NCI-H128 (cell line): ENCODE measurements at regions not wholly inside any gene's neighbourhood (a gene's known extent, or its start where the extent isn't known, plus 50 kb on each side); places are given as distances from the start of the nearest gene placed in this dataset.
"Not testable (repeated sequence)": the region's sequence is repeated elsewhere in the genome, so short reads cannot be mapped to it uniquely, and the experiment has no call there.

Experiments
- DNase-seq: peaks from one replicate; lab custom pipeline; 2025; ENCODE audit not compliant: unreplicated experiment; lab: John Stamatoyannopoulos, UW

GRCh38 chr7:17554341-17555015 lies 256.0 kb downstream of the AHR start:
- no peak for DNase-seq

GRCh38 chr7:17556247-17556956 lies 257.9 kb downstream of the AHR start:
- no peak for DNase-seq

- DNase-seq: no peak
Measured at GRCh38 chr7:17557251-17557671, 258.8 kb downstream of the AHR start.

GRCh38 chr7:17558135-17558534 lies 259.7 kb downstream of the AHR start:
- DNase-seq: no peak

- no peak for DNase-seq
Measured at GRCh38 chr7:17558558-17559332, 260.3 kb downstream of the AHR start.

- DNase-seq: no peak
Measured at GRCh38 chr7:17559388-17559787, 260.9 kb downstream of the AHR start.

GRCh38 chr7:17560516-17560915 lies 262.1 kb downstream of the AHR start:
- DNase-seq: no peak

- DNase-seq: no peak
Measured at GRCh38 chr7:17560966-17561365, 262.5 kb downstream of the AHR start.

- DNase-seq: no peak
Measured at GRCh38 chr7:17564678-17565212, 266.3 kb downstream of the AHR start.

GRCh38 chr7:17580141-17580540 lies 281.7 kb downstream of the AHR start:
- DNase-seq: no peak

GRCh38 chr7:17580856-17581255 lies 282.4 kb downstream of the AHR start:
- DNase-seq: no peak

- no peak for DNase-seq
Measured at GRCh38 chr7:17581301-17581700, 282.8 kb downstream of the AHR start.

- not testable (repeated sequence) for DNase-seq
Measured at GRCh38 chr7:17582696-17583095, 284.2 kb downstream of the AHR start.

- no peak for DNase-seq
Measured at GRCh38 chr7:17583786-17584185, 285.3 kb downstream of the AHR start.

- DNase-seq: no peak
Measured at GRCh38 chr7:17584822-17585221, 286.4 kb downstream of the AHR start.

GRCh38 chr7:17586711-17587110 lies 288.3 kb downstream of the AHR start:
- DNase-seq: no peak

GRCh38 chr7:17588730-17589129 lies 290.3 kb downstream of the AHR start:
- DNase-seq: no peak

- DNase-seq: no peak
Measured at GRCh38 chr7:17589671-17590070, 291.2 kb downstream of the AHR start.

- DNase-seq: no peak
Measured at GRCh38 chr7:17590221-17590620, 291.8 kb downstream of the AHR start.

GRCh38 chr7:17593819-17594419 lies 295.5 kb downstream of the AHR start:
- DNase-seq: no peak

GRCh38 chr7:17595546-17595945 lies 297.1 kb downstream of the AHR start:
- no peak for DNase-seq
